Hematopoietic multipotent progenitor cell treated with erythropoietin and hydrocortisone succinate and interleukin-3 and kit ligand, for 8 days (in vitro differentiated cells): ENCODE measurements at regions not wholly inside any gene's neighbourhood (a gene's known extent, or its start where the extent isn't known, plus 50 kb on each side); places are given as distances from the start of the nearest gene placed in this dataset.
A peak's percentile ranks its signal among the peaks of the same experiment; 100 is the strongest.

Experiments
- DNase-seq: peaks from one replicate; pipeline ENCODE4 v3.0.0-alpha.2; 2015

DNA sequence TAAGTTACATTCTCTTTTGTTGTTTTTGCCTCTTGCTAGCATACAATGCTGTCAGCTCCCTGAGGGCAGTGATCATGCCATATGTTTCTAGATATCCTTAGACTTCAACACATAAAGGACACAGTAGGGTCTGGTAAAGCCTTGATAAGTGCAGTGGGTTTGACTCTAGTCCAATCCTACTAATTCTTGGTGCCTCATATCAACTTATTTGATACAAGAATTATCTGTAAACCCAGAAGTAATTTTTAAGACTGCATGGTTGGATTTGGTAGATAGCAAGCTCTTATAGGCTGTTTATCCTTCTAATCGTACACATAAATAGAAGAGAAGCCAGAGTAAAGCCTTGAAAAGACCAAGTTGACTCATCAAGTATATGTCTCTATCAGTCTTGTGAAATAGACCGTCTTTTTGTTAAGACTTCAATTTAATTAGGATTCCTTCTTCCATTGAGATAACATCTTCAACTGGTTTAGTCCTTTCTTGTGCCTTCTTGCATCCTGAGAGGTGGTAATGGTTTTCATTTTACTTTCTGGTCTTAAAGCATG is 265.6 kb upstream of the CDIN1 start:
- peak; percentile 22 for DNase-seq

DNA sequence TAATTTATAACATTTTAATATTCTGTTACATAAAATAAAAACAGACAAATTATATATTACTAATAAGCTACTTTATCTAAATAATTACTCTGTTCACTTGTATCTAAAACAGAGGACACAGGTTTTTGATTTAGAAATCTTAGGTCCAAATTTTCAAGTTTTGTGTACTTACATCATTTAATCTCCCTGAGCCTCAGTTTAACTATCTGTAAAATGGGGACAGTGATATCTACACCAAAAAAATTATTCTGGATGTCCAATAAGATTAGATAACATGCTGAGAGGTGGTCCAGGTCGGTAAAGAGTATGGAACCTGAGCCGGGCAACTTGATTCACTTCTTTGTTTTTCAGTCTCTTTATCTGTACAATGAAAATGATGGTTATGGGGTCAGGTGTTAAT is 263.8 kb upstream of the CDIN1 start:
- no peak for DNase-seq

DNA sequence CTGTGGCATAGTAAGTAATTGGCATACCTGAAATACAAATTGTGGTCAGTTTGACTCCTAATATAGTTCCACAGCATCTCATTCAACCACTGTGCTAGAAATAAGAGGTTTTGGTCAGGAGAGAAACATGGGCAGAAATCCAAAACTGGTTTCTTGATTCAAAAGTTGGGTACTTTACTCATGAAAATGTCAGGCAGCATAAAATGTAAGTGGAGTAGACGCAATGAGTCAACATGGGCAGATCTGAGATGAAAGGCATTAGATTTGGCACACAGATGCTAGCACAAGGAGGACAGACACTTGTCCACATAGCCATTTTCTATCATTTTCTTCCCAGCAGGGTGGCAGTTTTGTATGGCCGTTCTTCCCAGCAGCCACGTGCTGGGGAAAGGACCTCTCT is 255.8 kb upstream of the CDIN1 start:
- DNase-seq: no peak

DNA sequence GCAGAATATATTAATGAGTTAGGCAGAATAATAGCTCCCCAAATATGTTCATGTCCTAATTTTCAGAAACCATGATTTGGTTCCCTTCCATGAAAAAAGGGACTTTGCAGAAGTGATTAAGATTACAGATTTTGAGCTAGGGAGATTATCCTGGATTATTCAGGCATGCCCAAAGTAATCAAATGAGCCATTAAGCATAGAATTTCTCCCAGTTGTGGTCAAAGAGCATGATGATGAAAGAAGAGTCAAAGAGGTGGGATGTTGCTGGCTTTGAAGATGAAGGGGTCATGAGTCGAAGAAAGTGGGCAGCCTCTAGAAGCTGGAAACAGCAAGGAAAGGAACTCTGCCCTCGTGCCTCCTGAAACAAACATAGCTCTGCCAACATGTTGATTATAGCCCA is 254.2 kb upstream of the CDIN1 start:
- DNase-seq: no peak

DNA sequence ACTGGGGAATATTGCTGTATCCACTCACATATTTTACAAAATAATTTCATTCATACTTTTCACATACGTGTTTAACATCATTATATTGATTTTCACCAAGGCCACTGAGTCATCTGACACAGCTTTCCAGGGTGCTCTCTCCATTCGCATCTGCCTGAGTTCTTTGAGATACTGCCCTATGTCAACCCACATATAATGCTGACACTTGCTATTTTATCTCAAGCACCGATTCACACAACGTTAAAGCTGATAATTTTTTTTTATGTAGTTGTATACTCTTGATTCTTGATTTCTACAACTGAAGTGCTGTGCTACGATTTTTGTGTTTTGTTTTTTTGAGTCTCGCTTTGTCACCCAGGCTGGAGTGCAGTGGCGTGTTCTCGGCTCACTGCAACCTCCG is 249.8 kb upstream of the CDIN1 start:
- DNase-seq: no peak

DNA sequence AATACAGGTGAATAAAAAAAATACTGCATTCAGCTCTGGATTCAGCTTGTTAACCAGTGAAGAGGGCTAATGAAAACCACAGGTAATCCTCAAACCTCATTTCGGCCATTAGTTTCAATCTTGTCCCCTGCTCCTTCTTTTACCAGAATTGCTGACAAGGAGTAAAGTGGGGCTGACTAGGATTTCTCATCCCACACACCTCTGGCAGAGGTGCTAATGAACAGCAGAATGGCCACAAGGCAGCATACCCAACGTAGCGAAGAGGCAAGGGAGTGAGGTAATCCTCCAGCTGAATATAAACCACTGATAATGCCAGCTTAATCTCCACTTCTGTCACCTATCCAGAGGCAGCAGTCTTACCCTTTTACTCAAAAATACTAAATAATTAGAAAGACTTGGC is 248.8 kb upstream of the CDIN1 start:
- no peak for DNase-seq

DNA sequence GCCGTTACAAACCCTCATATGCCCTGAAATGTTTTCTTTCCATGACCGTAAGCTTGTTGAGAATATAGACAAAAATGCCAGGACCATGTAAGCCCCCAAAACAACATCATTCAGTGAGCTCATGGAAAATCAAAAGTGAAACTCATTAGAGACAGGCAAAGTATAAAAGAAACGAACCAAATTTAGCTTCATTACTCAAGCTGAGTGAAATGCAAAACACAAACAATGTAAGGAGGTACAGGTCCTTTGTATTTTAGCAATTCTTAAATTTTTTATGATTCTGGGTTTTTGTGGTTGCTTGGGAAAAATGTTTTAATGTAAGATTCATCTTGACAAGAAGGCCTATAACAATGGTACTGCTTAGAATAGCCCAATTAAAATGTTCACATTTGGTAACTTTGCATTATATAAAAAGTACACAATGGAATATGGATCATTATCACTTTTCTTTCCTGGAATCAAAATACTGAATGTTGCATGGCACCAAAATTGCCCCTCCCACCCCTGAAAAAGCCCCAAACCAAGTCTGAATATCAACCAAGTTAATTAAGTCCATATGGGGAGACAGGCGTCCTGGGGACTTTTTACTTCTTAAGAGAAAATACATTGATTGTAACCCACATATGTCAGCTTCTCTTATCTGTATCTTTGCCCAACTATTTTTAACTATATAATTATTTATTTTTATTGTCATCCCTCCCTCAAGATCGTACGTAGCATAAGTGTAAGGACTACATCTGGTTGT is 247.7 kb upstream of the CDIN1 start:
- no peak for DNase-seq

DNA sequence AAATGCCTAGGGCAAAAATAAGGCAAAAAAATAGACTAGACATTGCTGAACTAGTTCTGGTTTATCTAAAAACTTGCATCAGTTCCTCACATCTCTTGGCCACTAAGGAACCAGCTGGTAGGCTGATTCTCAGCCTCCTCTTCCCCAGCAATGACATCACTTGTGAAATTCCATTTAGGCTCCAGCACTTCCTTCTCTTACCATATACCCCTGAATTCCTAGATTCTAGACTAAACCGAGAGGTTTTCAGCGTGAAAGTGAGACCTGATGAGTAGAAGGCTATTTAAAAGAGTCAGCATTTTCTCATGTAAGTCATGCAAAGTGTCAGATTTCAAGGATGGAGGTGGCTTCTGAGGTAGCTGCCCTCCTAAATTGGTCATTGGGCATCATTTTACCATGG is 247.1 kb upstream of the CDIN1 start:
- no peak for DNase-seq

DNA sequence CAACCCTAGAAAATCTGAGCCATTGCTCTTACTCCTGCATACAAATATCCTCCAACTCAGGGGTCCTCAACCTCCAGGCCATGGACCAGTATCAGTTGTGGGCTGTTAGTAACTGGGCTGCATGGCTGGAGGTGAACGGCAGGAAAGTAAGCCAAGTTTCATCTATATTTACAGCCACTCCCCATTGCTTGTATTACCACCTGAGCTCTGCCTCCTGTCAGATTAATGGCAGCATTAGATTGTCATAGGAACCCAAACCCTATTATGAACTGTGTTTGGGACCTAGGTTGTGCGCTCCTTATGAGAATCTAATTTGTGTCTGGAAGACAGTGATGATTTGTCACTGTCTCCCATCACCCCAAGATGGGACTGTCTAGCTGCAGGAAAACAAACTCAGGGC is 246.5 kb upstream of the CDIN1 start:
- DNase-seq: no peak

DNA sequence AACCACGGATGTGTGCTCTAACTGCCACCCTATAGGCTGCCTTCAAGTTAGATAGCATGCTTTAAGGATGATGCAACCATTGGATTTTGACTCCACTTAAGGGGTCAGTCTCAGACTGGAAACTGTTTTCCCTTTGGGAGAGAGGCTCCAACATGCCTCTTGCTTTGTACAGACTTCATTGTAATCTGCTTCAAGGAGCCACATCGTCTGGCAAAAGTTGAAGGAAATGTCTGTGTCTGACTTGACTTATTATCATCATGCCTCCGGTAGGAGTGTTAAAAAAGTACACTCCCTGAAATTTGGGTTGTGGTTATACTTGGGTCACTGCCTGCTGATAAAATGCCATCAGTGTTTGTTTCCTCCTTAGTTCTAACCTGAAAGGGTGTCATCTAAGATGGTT is 245.4 kb upstream of the CDIN1 start:
- peak; percentile 24 for DNase-seq

DNA sequence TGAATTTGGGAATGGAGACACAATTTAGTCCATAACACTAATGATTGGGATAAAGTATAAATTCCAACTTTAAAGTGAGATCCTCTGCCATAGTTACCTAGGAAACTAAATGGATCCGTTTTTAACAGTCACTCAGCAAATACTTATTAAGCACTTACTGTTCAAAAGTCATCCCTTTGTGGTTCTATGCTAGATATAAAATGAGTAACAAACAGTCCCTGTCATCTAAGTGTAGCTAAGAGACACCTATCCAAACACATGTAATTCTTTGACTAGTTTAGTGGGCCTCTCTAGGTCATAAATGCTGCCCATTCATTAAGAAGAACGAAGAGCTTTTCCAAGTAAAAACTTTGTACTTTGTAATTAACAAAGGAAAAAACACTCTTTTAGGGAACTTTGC is 244.2 kb upstream of the CDIN1 start:
- no peak for DNase-seq

DNA sequence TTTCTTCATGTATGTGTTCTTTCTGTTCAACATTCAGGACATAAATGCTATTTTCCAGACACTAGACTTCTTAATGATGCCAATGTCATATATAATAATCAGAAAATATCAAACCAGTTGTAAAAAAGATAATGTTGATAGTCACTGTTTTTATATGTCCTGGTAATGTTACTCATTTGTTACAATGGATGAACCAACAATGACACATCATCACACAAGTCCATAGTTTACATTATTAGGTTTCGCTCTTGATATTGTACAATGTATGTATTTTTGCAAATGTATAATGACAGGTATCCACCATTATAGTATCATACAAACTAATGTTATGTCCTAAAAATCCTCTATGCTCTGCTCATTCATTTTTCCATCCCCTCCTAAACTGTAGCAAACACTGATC is 243.8 kb upstream of the CDIN1 start:
- DNase-seq: no peak

DNA sequence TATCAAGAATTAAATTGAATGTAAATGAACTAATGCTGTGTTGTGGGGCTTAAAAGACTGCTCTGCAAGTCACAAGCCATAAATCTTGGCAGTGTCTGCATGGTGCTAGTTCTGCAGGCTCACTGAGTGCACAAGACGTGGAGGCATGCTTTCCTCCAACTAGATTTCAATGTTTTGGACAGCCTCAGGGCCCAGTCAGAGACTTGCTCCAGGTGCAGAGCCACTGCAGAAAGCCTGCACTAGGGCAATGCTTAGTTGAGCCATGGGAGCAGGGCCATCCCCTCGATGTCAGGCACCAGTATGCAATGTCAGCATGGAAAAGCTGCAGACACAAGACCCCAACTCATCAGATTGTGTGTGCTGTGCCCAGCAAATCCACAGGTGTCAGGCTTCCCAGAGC is 234.5 kb upstream of the CDIN1 start:
- no peak for DNase-seq

DNA sequence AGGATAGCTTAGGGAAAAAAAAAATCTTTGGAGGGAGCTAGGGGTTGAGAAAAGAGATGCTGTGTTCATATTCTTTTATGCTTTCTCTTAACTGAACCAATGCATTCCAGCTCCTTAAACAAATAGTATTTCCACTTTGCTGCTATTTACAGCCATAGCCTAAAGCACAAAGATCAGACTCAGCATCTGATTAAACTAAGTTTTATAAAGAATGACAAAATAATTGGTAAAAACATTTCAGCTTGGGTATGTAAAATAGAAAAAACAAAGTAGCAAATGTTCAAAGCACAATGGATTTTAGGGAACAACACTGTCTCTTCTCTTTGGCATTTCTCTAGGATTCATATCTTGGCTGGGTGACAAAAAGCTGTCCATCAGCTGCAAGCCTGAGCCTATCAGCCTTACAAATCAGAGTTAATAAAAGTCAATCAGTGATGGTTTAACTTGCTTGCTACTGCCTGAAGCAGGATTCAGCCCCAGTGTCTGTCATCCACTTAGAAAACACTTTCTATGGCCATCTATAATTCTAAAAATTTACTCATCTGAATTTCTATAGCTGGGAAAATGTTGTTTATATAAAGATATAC is 232.1 kb upstream of the CDIN1 start:
- no peak for DNase-seq

DNA sequence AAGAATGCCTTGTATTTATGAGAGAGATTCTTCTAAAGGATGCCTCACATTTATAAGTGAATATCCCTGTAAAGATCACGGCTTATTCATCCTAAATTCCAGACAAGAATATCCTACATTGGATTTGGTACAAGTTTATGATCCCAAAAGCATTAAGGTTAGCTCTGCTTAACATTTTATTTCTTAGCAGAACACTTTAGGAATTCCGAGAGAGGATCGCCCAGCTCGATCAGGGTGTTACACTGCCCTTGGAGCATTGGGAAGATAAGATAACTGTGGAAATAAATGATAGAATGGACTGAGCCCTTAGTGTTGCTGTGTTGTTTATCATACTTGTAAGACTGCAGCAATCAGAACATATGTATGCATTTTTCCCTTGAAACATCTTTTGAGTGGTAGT is 223.0 kb upstream of the CDIN1 start:
- DNase-seq: no peak

DNA sequence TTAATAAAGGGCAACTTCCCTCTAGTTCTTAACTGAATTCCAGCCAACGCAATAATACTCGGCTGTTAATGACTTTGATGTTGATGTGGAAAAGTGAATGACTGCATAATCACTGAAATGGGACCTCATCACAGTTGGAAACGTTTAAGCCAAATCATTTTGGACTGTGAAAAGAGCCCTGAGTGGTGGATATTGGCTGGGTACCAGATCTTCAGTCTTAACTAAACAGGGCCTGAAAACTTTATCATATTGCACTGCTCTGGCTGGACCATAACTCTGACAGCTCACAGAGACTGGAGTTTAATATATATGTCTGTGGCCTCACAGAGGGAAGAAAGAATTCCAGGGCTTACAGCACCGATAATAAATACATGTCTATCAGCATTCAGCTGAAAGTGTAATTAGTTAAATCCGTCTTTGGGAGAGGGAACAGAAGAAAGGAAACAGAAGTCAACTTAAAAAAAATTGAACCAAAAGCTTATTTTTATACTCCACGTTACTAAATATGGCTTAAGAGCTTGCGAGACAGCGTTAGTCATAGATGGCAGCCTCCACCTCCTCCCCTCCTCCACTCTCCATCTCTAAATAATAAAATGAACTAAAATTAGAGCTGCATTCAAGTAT is 222.3 kb upstream of the CDIN1 start:
- DNase-seq: no peak

DNA sequence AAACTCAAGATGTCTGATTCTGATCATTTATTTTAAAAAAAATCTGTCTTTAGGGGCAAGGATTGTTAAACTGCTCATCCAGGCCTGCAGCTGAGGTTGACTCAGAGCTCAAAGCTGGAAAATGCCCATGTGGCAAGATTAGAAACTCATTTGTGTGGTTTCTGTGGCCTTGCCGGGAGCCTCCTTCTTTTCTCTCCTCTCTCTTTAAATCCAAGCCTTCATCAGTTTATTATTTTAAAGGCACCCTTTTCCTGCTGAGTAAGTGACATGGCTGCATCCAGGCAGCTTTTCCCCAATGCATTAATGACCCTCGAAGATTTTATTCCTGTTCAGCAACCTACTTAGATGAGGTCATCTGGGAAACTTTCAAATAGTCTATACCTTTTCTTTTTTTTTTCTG is 221.3 kb upstream of the CDIN1 start:
- DNase-seq: no peak

DNA sequence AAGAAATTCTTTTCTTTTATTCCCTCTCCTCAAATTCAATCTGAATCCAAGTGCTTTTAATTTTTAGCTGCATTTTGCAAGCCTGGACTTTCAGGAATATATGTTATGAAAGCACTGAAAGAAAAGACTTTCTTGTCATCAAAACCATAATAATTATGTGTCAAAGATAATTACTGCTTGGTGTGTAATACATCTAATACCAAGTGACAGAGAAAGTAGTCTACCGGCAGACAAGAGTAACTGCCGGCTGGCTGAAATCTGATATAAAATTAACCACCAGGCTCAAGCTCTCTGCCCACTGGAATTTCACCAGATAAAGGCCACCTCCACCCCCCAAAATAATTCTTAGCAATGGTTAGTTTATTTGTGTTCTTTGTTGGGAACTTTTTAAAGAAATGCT is 220.9 kb upstream of the CDIN1 start:
- DNase-seq: no peak

DNA sequence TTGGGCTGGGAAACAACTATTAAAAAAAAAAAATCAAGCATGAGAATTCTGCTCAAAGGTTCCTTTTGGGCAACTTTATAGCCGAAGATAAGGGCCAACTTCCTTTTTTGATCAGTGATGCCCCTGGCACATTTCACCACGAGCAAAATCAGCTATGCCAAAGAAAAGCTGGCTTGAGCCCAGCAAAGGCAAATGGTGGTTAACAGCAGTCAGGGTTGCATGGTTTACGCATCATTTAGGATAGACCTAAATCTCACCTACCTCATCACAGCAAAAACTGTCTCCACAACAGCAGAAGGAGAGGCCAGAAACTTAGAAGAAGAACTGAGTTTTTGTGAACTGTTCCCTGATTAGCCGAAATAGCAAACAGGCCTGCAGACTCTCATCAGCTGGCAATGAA is 220.1 kb upstream of the CDIN1 start:
- no peak for DNase-seq

DNA sequence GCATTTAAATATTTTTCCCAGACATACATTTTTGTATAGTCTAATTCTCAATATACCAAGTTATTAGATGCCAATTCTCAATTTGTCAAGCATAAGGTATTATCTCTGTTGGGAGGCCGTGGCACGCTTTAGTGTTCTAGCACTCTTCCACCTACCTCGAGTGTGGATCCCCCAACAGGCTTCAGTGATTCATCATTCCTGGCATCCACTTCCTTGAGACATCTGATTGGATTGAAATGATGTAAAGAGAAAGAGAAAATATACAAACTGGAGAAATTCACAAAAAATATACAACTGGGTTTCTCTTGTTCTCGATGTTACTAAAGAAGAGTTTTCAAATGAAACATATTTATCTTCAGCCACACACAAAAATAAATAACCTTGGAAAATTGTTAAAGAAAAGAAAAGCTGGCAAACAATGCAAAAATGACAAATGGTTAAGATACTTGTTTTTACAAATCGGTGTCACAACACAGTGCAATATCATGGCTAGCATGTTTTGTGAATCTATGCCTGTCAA is 218.0 kb upstream of the CDIN1 start:
- no peak for DNase-seq

DNA sequence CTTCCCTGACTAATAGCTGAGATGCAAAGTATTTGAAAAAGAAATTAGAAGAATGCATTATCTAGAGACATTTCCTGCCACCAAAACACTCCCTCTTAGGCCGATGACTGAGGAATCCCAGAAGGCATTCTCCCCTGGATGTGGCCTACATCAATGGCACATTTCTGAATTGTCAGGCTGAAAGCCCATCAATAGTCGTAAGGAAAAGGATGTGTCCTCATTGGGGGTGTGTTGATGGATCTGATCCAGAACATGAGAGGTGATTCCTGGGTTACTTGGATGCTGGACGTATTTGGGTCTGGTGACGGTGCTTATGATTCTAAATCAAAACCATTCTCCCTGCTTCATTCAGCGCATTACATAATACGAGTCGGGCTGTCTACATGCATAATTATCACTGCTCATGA is 216.9 kb upstream of the CDIN1 start:
- no peak for DNase-seq

DNA sequence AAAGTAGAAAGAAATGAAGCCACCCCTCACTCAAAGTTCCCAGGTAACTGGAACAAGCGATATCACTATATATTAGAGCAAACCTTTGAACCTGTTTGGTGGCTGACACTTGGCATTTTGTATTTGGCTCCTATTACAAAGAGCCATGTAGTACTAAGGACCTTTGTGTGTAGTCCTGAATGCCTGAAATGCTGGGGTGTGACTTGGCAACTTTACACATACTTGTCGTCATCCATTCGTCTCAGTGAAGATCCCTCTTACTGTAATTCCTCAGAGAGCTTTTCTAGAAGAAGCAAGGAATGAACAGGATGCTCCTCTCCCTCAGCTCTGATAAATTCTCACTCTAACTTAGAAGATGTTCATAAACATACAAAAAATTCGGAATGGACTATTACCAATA is 216.1 kb upstream of the CDIN1 start:
- no peak for DNase-seq

DNA sequence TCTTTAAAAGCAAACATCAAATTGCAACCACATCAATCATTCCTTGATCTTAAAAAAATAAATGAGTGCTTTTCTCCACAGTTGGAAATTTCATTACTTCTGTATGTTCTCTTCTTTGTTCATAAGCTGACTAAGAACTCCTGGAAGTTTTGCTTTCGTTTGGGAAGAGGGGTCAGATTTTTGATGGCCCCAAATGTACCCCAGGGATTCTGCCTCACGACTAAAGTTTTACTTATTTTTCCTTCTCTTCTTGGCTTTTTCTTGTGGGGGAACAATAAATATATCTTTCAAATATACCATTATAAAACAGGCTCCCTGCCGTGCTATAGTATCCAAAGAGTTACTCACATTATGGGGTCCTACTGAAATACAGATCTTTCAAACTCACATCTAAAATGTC is 215.0 kb upstream of the CDIN1 start:
- DNase-seq: no peak

DNA sequence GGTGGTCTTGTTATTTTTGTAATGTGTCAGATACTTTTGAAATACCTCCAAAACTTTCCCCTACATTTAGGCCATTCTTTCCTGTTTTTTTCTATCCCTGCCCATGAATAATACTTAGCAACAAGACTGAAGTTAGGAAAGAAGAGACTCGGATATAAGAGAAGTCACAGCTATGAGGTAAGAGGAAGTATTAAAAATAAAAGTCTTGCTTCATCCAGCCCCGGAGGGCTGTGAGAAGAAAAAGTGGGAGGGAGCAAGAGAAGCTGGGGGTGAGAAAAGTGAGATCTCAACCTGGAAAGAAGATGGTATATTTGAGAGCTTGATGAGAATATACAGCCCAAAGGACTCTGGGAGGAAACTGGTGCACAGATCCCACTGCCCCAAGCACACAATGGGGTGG is 213.5 kb upstream of the CDIN1 start:
- no peak for DNase-seq
